Hematopoietic multipotent progenitor cell treated with erythropoietin and hydrocortisone succinate and interleukin-3 and kit ligand, for 15 days (in vitro differentiated cells): ENCODE measurements at regions not wholly inside any gene's neighbourhood (a gene's known extent, or its start where the extent isn't known, plus 50 kb on each side); places are given as distances from the start of the nearest gene placed in this dataset.

Experiments used
- DNase-seq: peaks from one replicate; pipeline ENCODE4 v3.0.0-alpha.2; 2015; ENCODE audit warnings: low spot score

- no peak for DNase-seq
Measured at GRCh38 chr2:149648282-149649030, 60.9 kb upstream of the MMADHC start.

GRCh38 chr2:149645391-149645790 lies 57.8 kb upstream of the MMADHC start:
- DNase-seq = no peak
